Iris pigment epithelial cell (primary cell): ENCODE measurements at regions not wholly inside any gene's neighbourhood (a gene's known extent, or its start where the extent isn't known, plus 50 kb on each side); places are given as distances from the start of the nearest gene placed in this dataset.
"Not testable (repeated sequence)": the region's sequence is repeated elsewhere in the genome, so short reads cannot be mapped to it uniquely, and the experiment has no call there.

Experiments
- DNase-seq: peaks from one replicate; pipeline ENCODE4 v3.0.0-alpha.2; 2011; ENCODE audit warnings: low read depth

- DNase-seq: no peak
These were observed 297.9 kb downstream of the NDUFA10 start for GRCh38 chr2:239727182-239727775.

GRCh38 chr2:239726631-239727181 lies 298.4 kb downstream of the NDUFA10 start:
- no peak for DNase-seq

- no peak for DNase-seq
These were observed 299.0 kb downstream of the NDUFA10 start for GRCh38 chr2:239726091-239726591.

- DNase-seq: no peak
These were observed 299.6 kb downstream of the NDUFA10 start for GRCh38 chr2:239725551-239725890.

- no peak for DNase-seq
These were observed 300.1 kb downstream of the NDUFA10 start for GRCh38 chr2:239724851-239725550.

- no peak for DNase-seq
These were observed 300.8 kb downstream of the NDUFA10 start for GRCh38 chr2:239724194-239724849.

- no peak for DNase-seq
These were observed 301.5 kb downstream of the NDUFA10 start for GRCh38 chr2:239723486-239724193.

- no peak for DNase-seq
These were observed 302.2 kb downstream of the NDUFA10 start for GRCh38 chr2:239722760-239723470.

- DNase-seq: no peak
These were observed 303.0 kb downstream of the NDUFA10 start for GRCh38 chr2:239721991-239722759.

- DNase-seq: no peak
These were observed 303.6 kb downstream of the NDUFA10 start for GRCh38 chr2:239721531-239721930.

- no peak for DNase-seq
These were observed 304.5 kb downstream of the NDUFA10 start for GRCh38 chr2:239720361-239721360.

- no peak for DNase-seq
These were observed 305.3 kb downstream of the NDUFA10 start for GRCh38 chr2:239719791-239720360.

GRCh38 chr2:239718991-239719390 lies 306.2 kb downstream of the NDUFA10 start:
- not testable (repeated sequence) for DNase-seq

- DNase-seq: no peak
These were observed 307.4 kb downstream of the NDUFA10 start for GRCh38 chr2:239717706-239718105.

GRCh38 chr2:239717319-239717675 lies 307.8 kb downstream of the NDUFA10 start:
- DNase-seq: no peak

GRCh38 chr2:239716536-239717318 lies 308.4 kb downstream of the NDUFA10 start:
- no peak for DNase-seq

- no peak for DNase-seq
These were observed 309.1 kb downstream of the NDUFA10 start for GRCh38 chr2:239716009-239716408.

GRCh38 chr2:239715606-239716005 lies 309.5 kb downstream of the NDUFA10 start:
- DNase-seq: no peak

GRCh38 chr2:239715202-239715601 lies 309.9 kb downstream of the NDUFA10 start:
- DNase-seq: no peak
